ENCODE measurements at regions not wholly inside any gene's neighbourhood (a gene's known extent, or its start where the extent isn't known, plus 50 kb on each side); places are given as distances from the start of the nearest gene placed in this dataset.

GRCh38 chr5:68070591-68071281, 144.8 kb upstream of the PIK3R1 start:
- Histone ChIP-seq H3K27me3 (ENCODE audit: control insufficient read depth in 4 of 4, insufficient read depth in 4 of 4, low read length in 3 of 4) (no peaks in the 10 kb centered on the region), H3K4me1 (ENCODE audit: control insufficient read depth in 4 of 4, insufficient read depth in 4 of 4, low read length in 3 of 4) (peaks cover 3 to 16% (median 8%) of the 10 kb centered on the region in 4 donors), H3K9ac (ENCODE audit: low read depth in 1 of 2, low read length in 2 of 2) (no peak overlapping the region), H3K27ac (ENCODE audit: low read depth in 1 of 2, low read length in 2 of 2) (no peak overlapping the region), H3K36me3 (ENCODE audit: control insufficient read depth in 4 of 4, insufficient read depth in 3 of 4, low read depth in 1 of 4, low read length in 3 of 4) (no peaks in the 10 kb centered on the region), H3K9me3 (ENCODE audit: control insufficient read depth in 4 of 4, low read length in 3 of 4) (no peaks in the 10 kb centered on the region), H3K4me3 (ENCODE audit: low read depth in 1 of 3, low read length in 3 of 3) (no peak overlapping the region)
- 63% methylated on average over 2 of the region's 2 CpGs for WGBS
- DNase-seq (ENCODE audit: low spot score) = no peak
- TF ChIP-seq EGR1 (IDR thresholded peaks at IDR 0.05; ENCODE audit: low read depth in 2 of 2) = no peak
- no peak for TF ChIP-seq ATF3 (IDR thresholded peaks at IDR 0.05)
- TF ChIP-seq RXRA (IDR thresholded peaks at IDR 0.05) = no peak
- no peak for TF ChIP-seq JUND (IDR thresholded peaks at IDR 0.05)

- no peak overlapping the region for H3K9ac ChIP-seq (ENCODE audit: low read depth in 1 of 2, low read length in 2 of 2)
- 95% methylated on average over 5 of the region's 5 CpGs for WGBS
- no peak overlapping the region for H3K4me3 ChIP-seq (ENCODE audit: low read depth in 1 of 3, low read length in 3 of 3)
- no peaks in the 10 kb centered on the region for H3K27me3 ChIP-seq (ENCODE audit: control insufficient read depth in 4 of 4, insufficient read depth in 4 of 4, low read length in 3 of 4)
- H3K27ac ChIP-seq (ENCODE audit: low read depth in 1 of 2, low read length in 2 of 2) = no peak overlapping the region
- TF ChIP-seq HNF4G (IDR thresholded peaks at IDR 0.05) (no peak), YY1 (IDR thresholded peaks at IDR 0.05) (no peak)
- no peaks in the 10 kb centered on the region for H3K36me3 ChIP-seq (ENCODE audit: control insufficient read depth in 4 of 4, insufficient read depth in 3 of 4, low read depth in 1 of 4, low read length in 3 of 4)
- H3K4me1 ChIP-seq (ENCODE audit: control insufficient read depth in 4 of 4, insufficient read depth in 4 of 4, low read length in 3 of 4) = no peaks in the 10 kb centered on the region
- DNase-seq (ENCODE audit: low spot score) = no peak
- H3K9me3 ChIP-seq (ENCODE audit: control insufficient read depth in 4 of 4, low read length in 3 of 4) = no peaks in the 10 kb centered on the region
These were observed 147.5 kb upstream of the PIK3R1 start for GRCh38 chr5:68067976-68068603.

GRCh38 chr5:68067291-68067690, 148.3 kb upstream of the PIK3R1 start:
- Histone ChIP-seq H3K4me1 (ENCODE audit: control insufficient read depth in 4 of 4, insufficient read depth in 4 of 4, low read length in 3 of 4) (no peaks in the 10 kb centered on the region), H3K27me3 (ENCODE audit: control insufficient read depth in 4 of 4, insufficient read depth in 4 of 4, low read length in 3 of 4) (no peaks in the 10 kb centered on the region), H3K27ac (ENCODE audit: low read depth in 1 of 2, low read length in 2 of 2) (no peak overlapping the region), H3K36me3 (ENCODE audit: control insufficient read depth in 4 of 4, insufficient read depth in 3 of 4, low read depth in 1 of 4, low read length in 3 of 4) (no peaks in the 10 kb centered on the region), H3K4me3 (ENCODE audit: low read depth in 1 of 3, low read length in 3 of 3) (no peak overlapping the region), H3K9ac (ENCODE audit: low read depth in 1 of 2, low read length in 2 of 2) (no peak overlapping the region), H3K9me3 (ENCODE audit: control insufficient read depth in 4 of 4, low read length in 3 of 4) (no peaks in the 10 kb centered on the region)
- no peak for TF ChIP-seq FOXA2 (IDR thresholded peaks at IDR 0.05)
- no peak for TF ChIP-seq NR2F2 (IDR thresholded peaks at IDR 0.05)
- no peak for TF ChIP-seq FOXA1 (IDR thresholded peaks at IDR 0.05)
- TF ChIP-seq SP1 (IDR thresholded peaks at IDR 0.05) = no peak
- TF ChIP-seq RAD21 (IDR thresholded peaks at IDR 0.05) = no peak
- no peak for TF ChIP-seq MAX (IDR thresholded peaks at IDR 0.05)
- no peak for TF ChIP-seq JUND (IDR thresholded peaks at IDR 0.05)
- no peak for TF ChIP-seq HNF4G (IDR thresholded peaks at IDR 0.05)
- TF ChIP-seq REST (IDR thresholded peaks at IDR 0.05) = no peak
- no peak for TF ChIP-seq YY1 (IDR thresholded peaks at IDR 0.05)
- TF ChIP-seq ZBTB33 (IDR thresholded peaks at IDR 0.05) = no peak
- TF ChIP-seq HNF4A (conservative IDR thresholded peaks at IDR 0.05) = no peak
- no peak for TF ChIP-seq GABPA (IDR thresholded peaks at IDR 0.05 in 1 of 2, conservative IDR thresholded peaks at IDR 0.05 in 1 of 2)
- TF ChIP-seq TAF1 (conservative IDR thresholded peaks at IDR 0.05) = no peak
- 36% methylated on average over 1 of the region's 1 CpG for WGBS
- DNase-seq (ENCODE audit: low spot score) = no peak

Data from liver (tissue), 7 donors.